ENCODE measurements at regions not wholly inside any gene's neighbourhood (a gene's known extent, or its start where the extent isn't known, plus 50 kb on each side); places are given as distances from the start of the nearest gene placed in this dataset.

- DNase-seq: no peak
Observed at GRCh38 chr13:99027661-99028425, 50.0 kb upstream of the DOCK9 start.

- DNase-seq: no peak
Observed at GRCh38 chr13:99028890-99029289, 51.0 kb upstream of the DOCK9 start.

GRCh38 chr13:99029576-99029975, 51.7 kb upstream of the DOCK9 start:
- no peak for DNase-seq

- no peak for DNase-seq
Observed at GRCh38 chr13:99030326-99030725, 52.5 kb upstream of the DOCK9 start.

- DNase-seq: no peak
Observed at GRCh38 chr13:99031832-99032231, 54.0 kb upstream of the DOCK9 start.

- DNase-seq: no peak
Observed at GRCh38 chr13:99033814-99034213, 56.0 kb upstream of the DOCK9 start.

GRCh38 chr13:99034333-99035085, 56.6 kb upstream of the DOCK9 start:
- no peak for DNase-seq

- no peak for DNase-seq
Observed at GRCh38 chr13:99035715-99036114, 57.9 kb upstream of the DOCK9 start.

- DNase-seq: no peak
Observed at GRCh38 chr13:99037756-99038155, 59.9 kb upstream of the DOCK9 start.

- DNase-seq: no peak
Observed at GRCh38 chr13:99039718-99040280, 61.9 kb upstream of the DOCK9 start.

GRCh38 chr13:99040536-99041131, 62.8 kb upstream of the DOCK9 start:
- no peak for DNase-seq

- no peak for DNase-seq
Observed at GRCh38 chr13:99041337-99041736, 63.5 kb upstream of the DOCK9 start.

GRCh38 chr13:99041788-99042187, 63.9 kb upstream of the DOCK9 start:
- no peak for DNase-seq

- no peak for DNase-seq
Observed at GRCh38 chr13:99042521-99043250, 64.8 kb upstream of the DOCK9 start.

- no peak for DNase-seq
Observed at GRCh38 chr13:99043831-99044231, 66.0 kb upstream of the DOCK9 start.

GRCh38 chr13:99044764-99045163, 66.9 kb upstream of the DOCK9 start:
- DNase-seq: no peak

GRCh38 chr13:99045396-99045795, 67.5 kb upstream of the DOCK9 start:
- DNase-seq: no peak

- DNase-seq: no peak
Observed at GRCh38 chr13:99046851-99047250, 69.0 kb upstream of the DOCK9 start.

- no peak for DNase-seq
Observed at GRCh38 chr13:99050983-99051488, 73.2 kb upstream of the DOCK9 start.

GRCh38 chr13:99051768-99052455, 74.0 kb upstream of the DOCK9 start:
- no peak for DNase-seq

GRCh38 chr13:99053636-99054233, 75.9 kb upstream of the DOCK9 start:
- no peak for DNase-seq

- no peak for DNase-seq
Observed at GRCh38 chr13:99055281-99055680, 77.4 kb upstream of the DOCK9 start.

Data from KG1 (cell line).